GM23338 (cell line): ENCODE measurements at regions not wholly inside any gene's neighbourhood (a gene's known extent, or its start where the extent isn't known, plus 50 kb on each side); places are given as distances from the start of the nearest gene placed in this dataset.

Experiments
- ATAC-seq: fragments of 200-7000 bp; cut with Tn5 transposase; 3 replicates; pipeline ENCODE4 v1.9.1; 2020
- DNase-seq: peaks from one replicate; pipeline ENCODE4 v3.0.0-alpha.2; 2015; ENCODE audit warnings: low spot score
- H2AFZ ChIP-seq: fragments of 200-600 bp; sonication (generic); 2 replicates; pipeline ENCODE4 v1.8.0; 2016; ENCODE audit warnings: antibody characterized with exemption, mild to moderate bottlenecking, moderate library complexity
- H3F3A ChIP-seq: fragments of 200-600 bp; sonication (generic); replicated peaks from 2 replicates; pipeline ENCODE4 v1.8.0; 2017; ENCODE audit warnings: antibody characterized with exemption, mixed run types, low read depth
- H3K27ac ChIP-seq: fragments of 200-600 bp; sonication (generic); 2 replicates; pipeline ENCODE4 v1.6.1; 2016; ENCODE audit warnings: low read depth
- H3K27me3 ChIP-seq: fragments of 200-600 bp; sonication (generic); 2 replicates; pipeline ENCODE4 v1.8.0; 2016; ENCODE audit warnings: mild to moderate bottlenecking, mixed run types, moderate library complexity; ENCODE audit not compliant: insufficient read depth
- H3K36me3 ChIP-seq: fragments of 200-600 bp; sonication (generic); 2 replicates; pipeline ENCODE4 v1.8.0; 2016; ENCODE audit warnings: mild to moderate bottlenecking; ENCODE audit not compliant: insufficient read depth
- H3K4me1 ChIP-seq: fragments of 200-600 bp; sonication (generic); 2 replicates; pipeline ENCODE4 v1.8.0; 2016; ENCODE audit warnings: mild to moderate bottlenecking, moderate library complexity; ENCODE audit not compliant: insufficient read depth
- H3K4me2 ChIP-seq: fragments of 200-600 bp; sonication (generic); 2 replicates; pipeline ENCODE4 v1.7.1; 2017; ENCODE audit warnings: mixed run types
- H3K4me3 ChIP-seq: fragments of 200-600 bp; sonication (generic); 2 replicates; pipeline ENCODE4 v1.6.1; 2016; ENCODE audit warnings: mixed run types
- H3K79me2 ChIP-seq: fragments of 200-600 bp; sonication (generic); replicated peaks from 2 replicates; pipeline ENCODE4 v1.8.0; 2017; ENCODE audit warnings: mild to moderate bottlenecking; ENCODE audit not compliant: insufficient read depth
- H3K9me2 ChIP-seq: fragments of 200-600 bp; sonication (generic); 2 replicates; pipeline ENCODE4 v1.8.0; 2017; ENCODE audit not compliant: insufficient read depth
- H4K20me1 ChIP-seq: fragments of 200-600 bp; sonication (generic); replicated peaks from 2 replicates; pipeline ENCODE4 v1.8.0; 2017; ENCODE audit warnings: mild to moderate bottlenecking; ENCODE audit not compliant: insufficient read depth
- H3K27ac Mint-ChIP-seq: 2 replicates; pipeline ENCODE4 v1.8.0; 2020; ENCODE audit warnings: inconsistent platforms, mild to moderate bottlenecking, moderate library complexity, mixed read lengths
- H3K27me3 Mint-ChIP-seq: 3 replicates; pipeline ENCODE4 v1.8.0; 2022; ENCODE audit warnings: low read depth, mild to moderate bottlenecking, moderate library complexity, mixed read lengths, inconsistent platforms; ENCODE audit not compliant: insufficient read depth, poor library complexity
- H3K36me3 Mint-ChIP-seq: 3 replicates; pipeline ENCODE4 v1.8.0; 2021; ENCODE audit warnings: low read depth, mild to moderate bottlenecking, inconsistent platforms, moderate library complexity, mixed read lengths
- H3K4me1 Mint-ChIP-seq: 3 replicates; pipeline ENCODE4 v1.8.0; 2020; ENCODE audit warnings: mild to moderate bottlenecking, inconsistent platforms, mixed read lengths
- H3K4me3 Mint-ChIP-seq: 3 replicates; pipeline ENCODE4 v1.8.0; 2021; ENCODE audit warnings: moderate library complexity, mild to moderate bottlenecking, inconsistent platforms, mixed read lengths
- H3K9me3 Mint-ChIP-seq: 3 replicates; pipeline ENCODE4 v1.8.0; 2020; ENCODE audit warnings: moderate library complexity, mild to moderate bottlenecking, inconsistent platforms, mixed read lengths
- CREB1 ChIP-seq: fragments of 250-450 bp; sonication (Bioruptor Pico); IDR thresholded peaks from 2 replicates; pipeline ENCODE4 v1.5.0; 2020; ENCODE audit warnings: low read depth, mild to moderate bottlenecking, moderate library complexity
- CTCF ChIP-seq, 2 experiments: fragments of 200-600 bp in 1 of 2; sonication (generic) in 1 of 2; conservative IDR thresholded peaks; 2 replicates each; pipeline versions ENCODE4 v1.5.1 to v1.6.1; 2016 to 2017; ENCODE audit warnings: antibody characterized with exemption in 2 of 2, low read depth in 2 of 2, mild to moderate bottlenecking in 2 of 2, moderate library complexity in 1 of 2
- ETS1 ChIP-seq: IDR thresholded peaks from 2 replicates; pipeline ENCODE4 v1.6.1; 2016; ENCODE audit warnings: antibody characterized with exemption
- EZH2 ChIP-seq: fragments of 200-600 bp; sonication (generic); IDR thresholded peaks from one replicate; pipeline ENCODE4 v1.8.0; 2017; ENCODE audit warnings: antibody characterized with exemption, mild to moderate bottlenecking, low read depth; ENCODE audit not compliant: unreplicated experiment
- EZH2phosphoT487 ChIP-seq: fragments of 200-600 bp; sonication (generic); IDR thresholded peaks from one replicate; pipeline ENCODE4 v1.8.1; 2018; ENCODE audit warnings: antibody characterized with exemption; ENCODE audit not compliant: unreplicated experiment
- JUNB ChIP-seq: IDR thresholded peaks from one replicate; pipeline ENCODE4 v1.6.1; 2016; ENCODE audit warnings: antibody characterized with exemption; ENCODE audit not compliant: unreplicated experiment
- NANOG ChIP-seq: IDR thresholded peaks from 2 replicates; pipeline ENCODE4 v1.6.1; 2016; ENCODE audit warnings: antibody characterized with exemption, borderline replicate concordance
- POLR2AphosphoS5 ChIP-seq: IDR thresholded peaks from 2 replicates; pipeline ENCODE4 v1.6.1; 2016; ENCODE audit warnings: antibody characterized with exemption, low read depth
- REST ChIP-seq: IDR thresholded peaks from one replicate; pipeline ENCODE4 v1.6.1; 2018; ENCODE audit warnings: antibody characterized with exemption; ENCODE audit not compliant: unreplicated experiment
- STAT1 ChIP-seq: IDR thresholded peaks from one replicate; pipeline ENCODE4 v1.6.1; 2016; ENCODE audit warnings: antibody characterized with exemption; ENCODE audit not compliant: unreplicated experiment
- ZNF114 ChIP-seq: fragments of 250-450 bp; sonication (Bioruptor Pico); IDR thresholded peaks from 2 replicates; pipeline ENCODE4 v1.5.0; 2020; ENCODE audit warnings: mild to moderate bottlenecking, moderate library complexity
- ZNF331 ChIP-seq: fragments of 250-450 bp; sonication (Bioruptor Pico); IDR thresholded peaks from 2 replicates; pipeline ENCODE4 v1.5.0; 2020; ENCODE audit warnings: low read depth, mild to moderate bottlenecking, moderate library complexity
- ZNF462 ChIP-seq: fragments of 250-450 bp; sonication (Bioruptor Pico); IDR thresholded peaks from 2 replicates; pipeline ENCODE4 v1.5.0; 2020; ENCODE audit warnings: mild to moderate bottlenecking, moderate library complexity

- H3K36me3 ChIP-seq, result no peaks in the 10 kb centered on the region
- no peaks in the 10 kb centered on the region for H3K79me2 ChIP-seq
- TF ChIP-seq CTCF (conservative IDR thresholded peaks at IDR 0.05; ENCODE audit: low read depth in 2 of 2) (no peak), ZNF462 (CRISPR knock-in tag) (no peak), EZH2phosphoT487 (no peak), EZH2 (no peak), REST (no peak), NANOG (no peak), POLR2AphosphoS5 (no peak), CREB1 (CRISPR knock-in tag) (no peak), ZNF114 (no peak), JUNB (no peak), STAT1 (no peak), ETS1 (no peak), ZNF331 (no peak)
- no peaks in the 10 kb centered on the region for H3K4me1 ChIP-seq
- H3K9me2 ChIP-seq, result 0 out of 2 replicates have a peak, but pooled peaks cover 3% of the 10 kb centered on the region
- H3K4me2 ChIP-seq, result no peak overlapping the region
- no peaks in the 10 kb centered on the region for H3K27me3 Mint-ChIP-seq
- no peak for DNase-seq
- ATAC-seq, result no peak
- 0 out of 2 replicates have a peak, but pooled peaks cover 3% of the 10 kb centered on the region for H4K20me1 ChIP-seq
- no peak overlapping the region for H3K27ac Mint-ChIP-seq
- H3K27me3 ChIP-seq, result no peaks in the 10 kb centered on the region
- H3K9me3 Mint-ChIP-seq, result no peaks in the 10 kb centered on the region
- no peak overlapping the region for H3K4me3 Mint-ChIP-seq
- H3K27ac ChIP-seq, result no peak overlapping the region
- H3K36me3 Mint-ChIP-seq, result no peaks in the 10 kb centered on the region
- no peak overlapping the region for H2AFZ ChIP-seq
- no peaks in the 10 kb centered on the region for H3K4me1 Mint-ChIP-seq
- no peaks in the 10 kb centered on the region for H3F3A ChIP-seq
- H3K4me3 ChIP-seq, result no peak overlapping the region
These were observed 758.4 kb downstream of the KCNA4 start for GRCh38 chr11:29258411-29258810.
